MM.1S (cell line): ENCODE measurements at regions not wholly inside any gene's neighbourhood (a gene's known extent, or its start where the extent isn't known, plus 50 kb on each side); places are given as distances from the start of the nearest gene placed in this dataset.

Experiments used
- CTCF ChIP-seq: fragments of 300-600 bp; sonication (generic); IDR thresholded peaks from 2 replicates; pipeline ENCODE4 v1.5.1; 2016; ENCODE audit warnings: antibody characterized with exemption, low read length, mixed read lengths
- EZH2phosphoT487 ChIP-seq: fragments of 300-600 bp; sonication (generic); IDR thresholded peaks from 2 replicates; pipeline ENCODE4 v1.6.1; 2018; ENCODE audit warnings: antibody characterized with exemption, low read length

GRCh38 chr1:199383793-199384192, 643.7 kb upstream of the NR5A2 start:
- TF ChIP-seq CTCF, result no peak
- no peak for TF ChIP-seq EZH2phosphoT487
